ENCODE measurements at regions not wholly inside any gene's neighbourhood (a gene's known extent, or its start where the extent isn't known, plus 50 kb on each side); places are given as distances from the start of the nearest gene placed in this dataset.

- Histone ChIP-seq H3K9me3 (no peaks in the 10 kb centered on the region), H3K36me3 (no peaks in the 10 kb centered on the region), H3K27ac (no peak overlapping the region), H3K27me3 (no peaks in the 10 kb centered on the region), H3K4me3 (no peak overlapping the region), H3K4me1 (no peaks in the 10 kb centered on the region)
- no peak for TF ChIP-seq CTCF (IDR thresholded peaks at IDR 0.05)
- intact Hi-C loops (cut with DNase I; ENCODE audit: low total_unique reads) = no loop called here
- DNase-seq = no peak
These were observed 98.1 kb downstream of the GPR37 start for GRCh38 chr7:124667312-124668153.

GRCh38 chr7:124662937-124663336, 102.7 kb downstream of the GPR37 start:
- Histone ChIP-seq H3K27me3 (no peaks in the 10 kb centered on the region), H3K4me3 (no peak overlapping the region), H3K36me3 (no peaks in the 10 kb centered on the region), H3K27ac (no peak overlapping the region), H3K9me3 (no peaks in the 10 kb centered on the region), H3K4me1 (no peaks in the 10 kb centered on the region)
- TF ChIP-seq CTCF (IDR thresholded peaks at IDR 0.05) = no peak
- intact Hi-C loops (cut with DNase I; ENCODE audit: low total_unique reads) = no loop called here
- DNase-seq = no peak

- no peak for DNase-seq
- Histone ChIP-seq H3K4me1 (no peaks in the 10 kb centered on the region), H3K36me3 (no peaks in the 10 kb centered on the region), H3K27ac (no peak overlapping the region), H3K9me3 (no peaks in the 10 kb centered on the region), H3K27me3 (no peaks in the 10 kb centered on the region), H3K4me3 (no peak overlapping the region)
- intact Hi-C loops (cut with DNase I; ENCODE audit: low total_unique reads) = no loop called here
- TF ChIP-seq CTCF (IDR thresholded peaks at IDR 0.05) = no peak
These were observed 103.2 kb downstream of the GPR37 start for GRCh38 chr7:124662372-124662771.

- intact Hi-C loops (cut with DNase I; ENCODE audit: low total_unique reads) = no loop called here
- Histone ChIP-seq H3K4me1 (no peaks in the 10 kb centered on the region), H3K27me3 (no peaks in the 10 kb centered on the region), H3K36me3 (no peaks in the 10 kb centered on the region), H3K9me3 (no peaks in the 10 kb centered on the region), H3K27ac (no peak overlapping the region), H3K4me3 (no peak overlapping the region)
- DNase-seq = no peak
- TF ChIP-seq CTCF (IDR thresholded peaks at IDR 0.05) = no peak
These were observed 109.6 kb downstream of the GPR37 start for GRCh38 chr7:124655990-124656389.

- Histone ChIP-seq H3K9me3 (no peaks in the 10 kb centered on the region), H3K4me3 (no peak overlapping the region), H3K27me3 (no peaks in the 10 kb centered on the region), H3K27ac (no peak overlapping the region), H3K36me3 (no peaks in the 10 kb centered on the region), H3K4me1 (no peaks in the 10 kb centered on the region)
- TF ChIP-seq CTCF (IDR thresholded peaks at IDR 0.05) = no peak
- intact Hi-C loops (cut with DNase I; ENCODE audit: low total_unique reads) = no loop called here
- no peak for DNase-seq
These were observed 113.4 kb downstream of the GPR37 start for GRCh38 chr7:124652237-124652636.
